Peyer's patch (tissue), 4 donors: ENCODE measurements at regions not wholly inside any gene's neighbourhood (a gene's known extent, or its start where the extent isn't known, plus 50 kb on each side); places are given as distances from the start of the nearest gene placed in this dataset.

ENCODE experiments used
- DNase-seq, 3 donors: peaks; one replicate each; pipeline ENCODE4 v3.0.0-alpha.2; 2017 to 2019
- H3K27ac ChIP-seq, 4 donors: fragments of 200-600 bp; sonication (generic); one replicate each; pipeline ENCODE4 v1.5.1; 2016 to 2019
- H3K27me3 ChIP-seq, 2 donors: fragments of 200-600 bp; sonication (generic); one replicate each; pipeline ENCODE4 v1.5.1; 2019
- H3K36me3 ChIP-seq, 3 donors: fragments of 200-600 bp; sonication (generic); one replicate each; pipeline ENCODE4 v1.5.1; 2016 to 2019
- H3K4me1 ChIP-seq, 4 donors: fragments of 200-600 bp; sonication (generic); one replicate each; pipeline ENCODE4 v1.5.1; 2016 to 2019
- H3K4me3 ChIP-seq, 4 donors: fragments of 200-600 bp; sonication (generic); 1 replicate in 3 of 4; 2 replicates in 1 of 4; pipeline ENCODE4 v1.5.1; 2016 to 2019; ENCODE audit warnings: mild to moderate bottlenecking in 1 of 4
- H3K9me3 ChIP-seq, 4 donors: fragments of 200-600 bp; sonication (generic); one replicate each; pipeline ENCODE4 v1.5.1; 2016 to 2019; ENCODE audit warnings: mild to moderate bottlenecking in 1 of 4
- POLR2A ChIP-seq, 2 donors: fragments of 450-650 bp; IDR thresholded peaks; one replicate each; pipeline ENCODE4 v1.5.1; 2017; ENCODE audit warnings: antibody characterized with exemption in 2 of 2, mild to moderate bottlenecking in 2 of 2, moderate library complexity in 2 of 2
- TF ChIP-seq, protein P1 (sequence below), 6 experiments: fragments of 450-650 bp in 4 of 6; fragments of 200-600 bp in 2 of 6; sonication (generic) in 1 of 6; IDR thresholded peaks; one replicate each; pipeline ENCODE4 v1.5.1; 2017 to 2019; ENCODE audit warnings: antibody characterized with exemption in 6 of 6, mild to moderate bottlenecking in 3 of 6, moderate library complexity in 1 of 6

DNA sequence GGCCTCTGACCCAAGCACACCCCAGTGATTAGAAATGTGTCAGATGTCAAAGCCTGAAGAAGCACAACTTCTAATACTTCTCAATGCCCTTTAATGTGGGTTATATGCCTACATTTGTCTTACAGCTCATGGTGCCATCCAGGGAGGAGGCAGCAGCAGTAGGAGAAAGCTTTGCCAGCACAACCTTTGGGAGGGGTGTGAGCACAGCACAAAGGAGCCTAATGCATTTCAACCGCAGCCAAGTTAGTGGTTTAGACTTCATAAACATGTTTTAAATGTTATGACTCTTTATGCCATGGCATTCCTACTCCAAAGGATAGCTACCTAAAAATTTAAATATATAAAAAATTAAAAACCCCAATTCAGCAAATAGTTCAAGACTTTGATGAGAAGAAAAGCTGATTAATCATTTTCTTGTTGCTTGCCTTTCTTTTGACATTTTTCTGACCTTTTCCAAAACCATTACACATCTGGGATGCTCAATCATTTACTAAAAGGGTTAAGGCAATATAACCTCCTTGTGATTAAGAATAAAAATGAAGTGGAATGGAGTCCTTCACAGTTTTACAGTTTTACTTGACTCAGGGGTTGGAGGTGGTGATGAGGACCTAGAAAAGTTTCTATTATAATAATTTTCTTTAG, 142.7 kb downstream of the DLEU7 start:
- Histone ChIP-seq H3K27me3 (no peaks in the 10 kb centered on the region), H3K9me3 (no peaks in the 10 kb centered on the region), H3K36me3 (no peaks in the 10 kb centered on the region), H3K27ac (no peak overlapping the region), H3K4me3 (no peak overlapping the region), H3K4me1 (no peaks in the 10 kb centered on the region)
- TF ChIP-seq POLR2A (IDR thresholded peaks at IDR 0.05): no peak
- TF ChIP-seq, protein P1, sequence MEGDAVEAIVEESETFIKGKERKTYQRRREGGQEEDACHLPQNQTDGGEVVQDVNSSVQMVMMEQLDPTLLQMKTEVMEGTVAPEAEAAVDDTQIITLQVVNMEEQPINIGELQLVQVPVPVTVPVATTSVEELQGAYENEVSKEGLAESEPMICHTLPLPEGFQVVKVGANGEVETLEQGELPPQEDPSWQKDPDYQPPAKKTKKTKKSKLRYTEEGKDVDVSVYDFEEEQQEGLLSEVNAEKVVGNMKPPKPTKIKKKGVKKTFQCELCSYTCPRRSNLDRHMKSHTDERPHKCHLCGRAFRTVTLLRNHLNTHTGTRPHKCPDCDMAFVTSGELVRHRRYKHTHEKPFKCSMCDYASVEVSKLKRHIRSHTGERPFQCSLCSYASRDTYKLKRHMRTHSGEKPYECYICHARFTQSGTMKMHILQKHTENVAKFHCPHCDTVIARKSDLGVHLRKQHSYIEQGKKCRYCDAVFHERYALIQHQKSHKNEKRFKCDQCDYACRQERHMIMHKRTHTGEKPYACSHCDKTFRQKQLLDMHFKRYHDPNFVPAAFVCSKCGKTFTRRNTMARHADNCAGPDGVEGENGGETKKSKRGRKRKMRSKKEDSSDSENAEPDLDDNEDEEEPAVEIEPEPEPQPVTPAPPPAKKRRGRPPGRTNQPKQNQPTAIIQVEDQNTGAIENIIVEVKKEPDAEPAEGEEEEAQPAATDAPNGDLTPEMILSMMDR (IDR thresholded peaks at IDR 0.05): no peak
- DNase-seq: no peak

DNA sequence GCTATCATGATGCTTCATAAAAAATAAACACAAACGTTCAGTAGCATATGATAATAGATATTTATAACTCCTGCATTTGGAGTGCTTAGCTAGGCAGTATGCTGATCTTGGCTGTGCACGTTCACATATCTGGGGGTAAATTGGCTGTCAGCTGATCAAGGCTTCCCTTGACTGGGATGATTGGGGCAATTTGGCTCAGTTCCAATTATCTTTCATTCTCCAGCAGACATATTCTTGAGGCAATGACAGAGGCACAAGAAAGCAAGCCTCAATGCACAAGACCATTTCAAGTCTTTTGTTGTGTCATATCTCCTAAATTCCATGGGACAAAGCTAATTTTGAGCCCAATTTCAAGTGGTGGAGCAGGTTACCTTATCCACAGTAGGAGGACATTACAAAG, 142.0 kb downstream of the DLEU7 start:
- Histone ChIP-seq H3K4me3 (no peak overlapping the region), H3K27me3 (no peaks in the 10 kb centered on the region), H3K27ac (no peak overlapping the region), H3K9me3 (no peaks in the 10 kb centered on the region), H3K4me1 (no peaks in the 10 kb centered on the region), H3K36me3 (no peaks in the 10 kb centered on the region)
- no peak for DNase-seq
- TF ChIP-seq POLR2A (IDR thresholded peaks at IDR 0.05): no peak
- TF ChIP-seq, protein P1 (IDR thresholded peaks at IDR 0.05): no peak

DNA sequence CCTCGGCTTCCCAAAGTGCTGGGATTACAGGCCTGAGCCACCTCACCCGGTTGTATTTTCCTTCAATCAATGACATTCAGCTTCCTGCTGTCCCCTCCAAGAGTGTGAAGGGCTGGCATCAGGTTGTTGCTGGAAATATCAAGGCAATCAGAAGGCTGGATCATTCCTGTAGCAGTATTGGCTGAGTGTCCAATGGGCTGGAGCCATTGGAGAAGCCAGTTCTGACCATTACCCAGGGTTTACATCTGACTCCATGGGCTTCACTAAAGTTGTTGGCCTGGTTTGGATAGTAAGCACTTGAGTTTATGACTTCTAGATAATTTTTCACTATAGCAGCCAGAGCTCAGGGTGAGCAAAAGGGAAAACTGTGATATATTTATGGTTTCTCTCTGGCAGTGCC, 137.0 kb downstream of the DLEU7 start:
- no peaks in the 10 kb centered on the region for H3K4me1 ChIP-seq
- no peak overlapping the region for H3K27ac ChIP-seq
- no peaks in the 10 kb centered on the region for H3K27me3 ChIP-seq
- no peaks in the 10 kb centered on the region for H3K9me3 ChIP-seq
- no peak overlapping the region for H3K4me3 ChIP-seq
- TF ChIP-seq, protein P1 (IDR thresholded peaks at IDR 0.05): no peak
- TF ChIP-seq POLR2A (IDR thresholded peaks at IDR 0.05): no peak
- DNase-seq: no peak
- H3K36me3 ChIP-seq: no peaks in the 10 kb centered on the region

DNA sequence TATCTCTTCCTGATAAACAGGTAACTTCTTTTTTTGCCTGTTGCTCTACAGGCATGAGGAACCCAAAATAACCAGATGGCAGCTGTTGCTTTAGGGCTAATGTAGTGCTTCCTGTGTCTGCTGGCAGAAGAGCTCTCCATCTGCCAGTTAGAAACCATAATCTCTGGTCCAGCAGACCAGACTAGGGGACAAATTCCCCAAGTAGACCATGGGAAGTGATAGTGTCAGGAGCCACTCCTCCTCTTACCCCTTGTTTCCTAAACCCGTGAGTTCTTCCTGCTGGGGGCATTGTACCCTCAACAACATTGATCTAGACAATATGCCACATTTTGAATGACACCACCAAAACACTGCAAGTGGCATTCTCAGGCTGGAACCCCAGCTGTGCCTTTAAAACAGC, 135.9 kb downstream of the DLEU7 start:
- no peak overlapping the region for H3K27ac ChIP-seq
- H3K4me1 ChIP-seq: no peaks in the 10 kb centered on the region
- TF ChIP-seq, protein P1 (IDR thresholded peaks at IDR 0.05): no peak
- TF ChIP-seq POLR2A (IDR thresholded peaks at IDR 0.05): no peak
- no peaks in the 10 kb centered on the region for H3K9me3 ChIP-seq
- no peak overlapping the region for H3K4me3 ChIP-seq
- no peaks in the 10 kb centered on the region for H3K36me3 ChIP-seq
- H3K27me3 ChIP-seq: no peaks in the 10 kb centered on the region
- DNase-seq: no peak

DNA sequence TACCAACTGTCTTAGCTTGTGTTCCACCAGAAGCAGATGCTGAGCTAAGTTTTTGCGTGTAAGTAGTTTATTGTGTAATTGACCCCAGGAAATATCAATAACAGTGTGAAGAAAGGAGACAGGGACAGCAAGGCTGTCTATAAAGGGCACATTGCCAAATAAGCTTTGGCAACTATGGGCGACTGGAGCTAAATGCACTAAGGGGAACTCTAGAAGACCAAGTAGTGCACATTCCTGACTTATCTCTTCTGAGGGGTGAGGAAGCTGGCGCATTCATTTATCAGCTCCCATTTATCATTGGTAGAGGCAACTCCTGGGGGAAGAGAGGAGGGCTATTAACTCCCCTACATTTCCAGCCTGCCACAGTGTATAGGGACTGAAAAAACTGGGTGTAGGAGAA, 135.0 kb downstream of the DLEU7 start:
- Histone ChIP-seq H3K4me1 (no peaks in the 10 kb centered on the region), H3K4me3 (no peak overlapping the region), H3K36me3 (no peaks in the 10 kb centered on the region), H3K27ac (no peak overlapping the region), H3K27me3 (no peaks in the 10 kb centered on the region), H3K9me3 (no peaks in the 10 kb centered on the region)
- TF ChIP-seq POLR2A (IDR thresholded peaks at IDR 0.05): no peak
- TF ChIP-seq, protein P1 (IDR thresholded peaks at IDR 0.05): no peak
- DNase-seq: no peak

DNA sequence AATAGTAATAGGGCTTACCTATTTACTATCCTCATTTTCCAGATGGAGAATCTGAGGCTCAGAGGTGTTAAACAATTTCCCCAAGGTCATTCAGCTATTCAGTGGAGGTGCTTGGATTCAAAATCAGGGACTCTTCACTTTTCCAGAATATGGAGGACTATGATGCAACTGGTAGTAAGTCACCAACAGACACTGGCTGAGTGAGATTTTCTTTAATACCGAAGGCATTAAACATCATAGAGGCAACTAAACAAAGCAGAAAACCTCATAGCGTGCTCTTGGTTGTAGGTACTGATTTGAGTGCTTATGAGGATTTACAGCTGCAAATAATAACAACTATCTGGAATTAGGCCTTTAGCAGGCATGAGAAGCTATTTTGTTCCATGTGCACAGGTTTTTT, 134.4 kb downstream of the DLEU7 start:
- no peak for DNase-seq
- H3K27ac ChIP-seq: no peak overlapping the region
- H3K9me3 ChIP-seq: no peaks in the 10 kb centered on the region
- H3K4me1 ChIP-seq: no peaks in the 10 kb centered on the region
- no peaks in the 10 kb centered on the region for H3K27me3 ChIP-seq
- TF ChIP-seq POLR2A (IDR thresholded peaks at IDR 0.05): no peak
- TF ChIP-seq, protein P1 (IDR thresholded peaks at IDR 0.05): no peak
- no peak overlapping the region for H3K4me3 ChIP-seq
- no peaks in the 10 kb centered on the region for H3K36me3 ChIP-seq
